B cell (primary cell): ENCODE measurements at regions not wholly inside any gene's neighbourhood (a gene's known extent, or its start where the extent isn't known, plus 50 kb on each side); places are given as distances from the start of the nearest gene placed in this dataset.

ENCODE experiments used
- small RNA-seq: library from RNA; depleted of rRNA; stranded (forward); fragments of <200 nt; gene quantifications from one replicate; pipeline ENCODE3, GENCODE V24; 2012; ENCODE audit warnings: low replicate concordance, low read depth; ENCODE audit not compliant: insufficient read length

Small RNA genes lying in the stretch of these regions (small RNA-seq; reads per million reads assigned to genes)
- gene RF00096, result 0.57 reads per million
